Tibial nerve (tissue), 4 donors: ENCODE measurements at regions not wholly inside any gene's neighbourhood (a gene's known extent, or its start where the extent isn't known, plus 50 kb on each side); places are given as distances from the start of the nearest gene placed in this dataset.

Source experiments
- CTCF ChIP-seq, 5 experiments: fragments of 200-600 bp in 3 of 5; fragments of 450-650 bp in 2 of 5; sonication (generic) in 3 of 5; IDR thresholded peaks; one replicate each; pipeline ENCODE4 v1.5.1; 2016 to 2019; ENCODE audit warnings: antibody characterized with exemption in 5 of 5, mild to moderate bottlenecking in 3 of 5, moderate library complexity in 2 of 5
- EP300 ChIP-seq, 2 donors: sonication (generic); formaldehyde crosslinking; IDR thresholded peaks; one replicate each; pipeline ENCODE4 v1.6.1; 2017; ENCODE audit warnings: antibody characterized with exemption in 2 of 2, mild to moderate bottlenecking in 1 of 2
- POLR2A ChIP-seq, 2 donors: fragments of 450-650 bp; IDR thresholded peaks; one replicate each; pipeline ENCODE4 v1.6.1; 2017; ENCODE audit warnings: antibody characterized with exemption in 2 of 2, mild to moderate bottlenecking in 2 of 2, moderate library complexity in 2 of 2

GRCh38 chr6:137727216-137727765 is 139.8 kb upstream of the TNFAIP3 start:
- TF ChIP-seq EP300 (IDR thresholded peaks at IDR 0.05) = no peak
- no peak for TF ChIP-seq CTCF (IDR thresholded peaks at IDR 0.05)
- no peak for TF ChIP-seq POLR2A (IDR thresholded peaks at IDR 0.05)
